Heart left ventricle (tissue), 16 donors: ENCODE measurements at regions not wholly inside any gene's neighbourhood (a gene's known extent, or its start where the extent isn't known, plus 50 kb on each side); places are given as distances from the start of the nearest gene placed in this dataset.
"Not testable (repeated sequence)": the region's sequence is repeated elsewhere in the genome, so short reads cannot be mapped to it uniquely, and the experiment has no call there.

Experiments
- ATAC-seq, 4 donors: fragments of 200-7000 bp; cut with Tn5 transposase; one replicate each; pipeline ENCODE4 v1.9.1; 2020 to 2022; ENCODE audit warnings: moderate library complexity in 4 of 4, mild to moderate bottlenecking in 3 of 4, moderate number of reproducible peaks in 1 of 4
- DNase-seq, 5 donors: peaks; one replicate each; pipeline ENCODE4 v3.0.0-alpha.2; 2020
- H3K27ac ChIP-seq, 12 donors: fragments of 200-600 bp; sonication (generic) in 4 of 12; one replicate each; pipeline versions ENCODE4 v1.5.0 to v1.8.0; 2016 to 2022; ENCODE audit warnings: mild to moderate bottlenecking in 2 of 12
- H3K27me3 ChIP-seq, 9 donors: fragments of 200-600 bp; sonication (generic) in 2 of 9; one replicate each; pipeline versions ENCODE4 v1.5.1 to v1.8.0; 2016 to 2022; ENCODE audit warnings: mild to moderate bottlenecking in 3 of 9
- H3K36me3 ChIP-seq, 9 donors: fragments of 200-600 bp; sonication (generic) in 2 of 9; one replicate each; pipeline versions ENCODE4 v1.5.0 to v1.8.0; 2018 to 2022; ENCODE audit warnings: mild to moderate bottlenecking in 2 of 9
- H3K4me1 ChIP-seq, 12 donors: fragments of 200-600 bp; sonication (generic) in 4 of 12; one replicate each; pipeline versions ENCODE4 v1.5.0 to v1.8.0; 2016 to 2022; ENCODE audit warnings: mild to moderate bottlenecking in 3 of 12
- H3K4me3 ChIP-seq, 12 donors: fragments of 200-600 bp; sonication (generic) in 4 of 12; one replicate each; pipeline versions ENCODE4 v1.5.0 to v1.8.0; 2017 to 2022; ENCODE audit warnings: mild to moderate bottlenecking in 9 of 12, moderate library complexity in 4 of 12
- H3K9me3 ChIP-seq, 12 donors: fragments of 200-600 bp; sonication (generic) in 4 of 12; one replicate each; pipeline versions ENCODE4 v1.5.0 to v1.8.0; 2016 to 2022; ENCODE audit warnings: mild to moderate bottlenecking in 1 of 12
- POLR2A ChIP-seq, 2 donors: fragments of 450-650 bp; IDR thresholded peaks; one replicate each; pipeline ENCODE4 v1.6.1; 2017; ENCODE audit warnings: antibody characterized with exemption in 2 of 2, mild to moderate bottlenecking in 2 of 2, moderate library complexity in 2 of 2
- WGBS, 4 donors: extraction: QIAGEN DNeasy Blood & Tissue Kit in 2 of 4; methylation state at CpG; one replicate each; pipeline versions ENCODE4 v1.1.5 to v1.1.7; 2013 to 2018; 5-methylcytosine and 5-hydroxymethylcytosine counted together
- intact Hi-C, 10 donors: fragments of 100-400 bp; cut with DNase I; formaldehyde crosslinking; loops; one replicate each; pipeline versions ENCODE4 v1.11.1 to v1.14.2; 2022
- TF ChIP-seq, protein P1 (sequence below), 12 donors: fragments of 200-600 bp; sonication (generic) in 4 of 12; IDR thresholded peaks; one replicate each; pipeline versions ENCODE4 v1.5.0 to v1.8.0; 2018 to 2022; ENCODE audit warnings: antibody characterized with exemption in 12 of 12, mild to moderate bottlenecking in 5 of 12
- donor health status: ischemic (EF 13 %, LVEDD 7.1; RV severe dilation, severe dysfunction).
- donor health status: healthy with polysubstance abuse.
- donor health status: DM: no; HTN: yes; CAD: no.
- donor health status: DM: no; HTN: no; CAD: no.
- donor health status: ischemic (EF 25% LVEDD 6.9; RV normal size, moderate dysfunction).
- donor health status: ischemic (EF 25% LVEDD 5.7; RV mildly dilated, moderate dysfunction).
- donor health status: healthy.
- donor health status: DM: yes; HTN: yes; CAD: no.
- donor health status: ischemic (EF 35%, LVEDD 5.7; RV mildly dilated, moderate dysfunction).
- donor health status: nonischemic (EF 11% LVEDD 7.7; RV severe dilation, severe dysfunction).
- donor health status: DM: yes; HTN: yes; CAD: no.
- donor health status: PGD.
- donor health status: ischemic (EF 29% LVEDD 5.4; RV normal size, mild dysfunction).
- donor health status: nonischemic (EF 23%, LVEDD 6.1; RV moderate dilation, normal function).

DNA sequence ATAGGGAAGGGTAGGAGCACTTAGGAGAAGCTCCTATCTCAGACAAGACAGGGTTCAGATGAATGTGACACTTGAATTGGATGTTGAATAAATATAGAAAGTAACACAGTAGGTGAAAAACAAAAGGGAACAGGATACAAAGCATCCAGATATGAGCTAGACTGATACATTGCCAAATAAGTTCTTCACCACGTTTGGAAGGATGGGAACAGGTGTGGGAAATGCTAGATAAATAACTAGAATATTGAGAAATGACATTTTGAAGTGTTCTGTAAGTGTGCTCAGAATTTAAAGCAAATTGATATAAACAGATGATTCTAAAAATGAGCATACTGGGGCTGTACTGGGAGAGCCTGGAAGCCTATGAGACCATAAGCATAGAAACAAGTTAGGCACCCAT, 340.1 kb upstream of the PRR16 start:
- ATAC-seq (no peak), DNase-seq (no peak)
- peaks cover 0 to 4% (median 0%) of the 10 kb centered on the region in 12 donors for H3K9me3 ChIP-seq
- 15 to 25% (median 22%) methylated on average over 1 of the region's 1 CpG for WGBS, 4 donors
- H3K4me1 ChIP-seq, result peaks cover 0 to 8% (median 0%) of the 10 kb centered on the region in 12 donors
- no peaks in the 10 kb centered on the region for H3K27me3 ChIP-seq
- intact Hi-C loops, result no loop called here
- H3K36me3 ChIP-seq, result no peaks in the 10 kb centered on the region
- peak overlapping the region in 1 of 12 donors; percentile 21 for H3K27ac ChIP-seq
- TF ChIP-seq, protein P1, sequence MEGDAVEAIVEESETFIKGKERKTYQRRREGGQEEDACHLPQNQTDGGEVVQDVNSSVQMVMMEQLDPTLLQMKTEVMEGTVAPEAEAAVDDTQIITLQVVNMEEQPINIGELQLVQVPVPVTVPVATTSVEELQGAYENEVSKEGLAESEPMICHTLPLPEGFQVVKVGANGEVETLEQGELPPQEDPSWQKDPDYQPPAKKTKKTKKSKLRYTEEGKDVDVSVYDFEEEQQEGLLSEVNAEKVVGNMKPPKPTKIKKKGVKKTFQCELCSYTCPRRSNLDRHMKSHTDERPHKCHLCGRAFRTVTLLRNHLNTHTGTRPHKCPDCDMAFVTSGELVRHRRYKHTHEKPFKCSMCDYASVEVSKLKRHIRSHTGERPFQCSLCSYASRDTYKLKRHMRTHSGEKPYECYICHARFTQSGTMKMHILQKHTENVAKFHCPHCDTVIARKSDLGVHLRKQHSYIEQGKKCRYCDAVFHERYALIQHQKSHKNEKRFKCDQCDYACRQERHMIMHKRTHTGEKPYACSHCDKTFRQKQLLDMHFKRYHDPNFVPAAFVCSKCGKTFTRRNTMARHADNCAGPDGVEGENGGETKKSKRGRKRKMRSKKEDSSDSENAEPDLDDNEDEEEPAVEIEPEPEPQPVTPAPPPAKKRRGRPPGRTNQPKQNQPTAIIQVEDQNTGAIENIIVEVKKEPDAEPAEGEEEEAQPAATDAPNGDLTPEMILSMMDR (IDR thresholded peaks at IDR 0.05), result no peak
- TF ChIP-seq POLR2A (IDR thresholded peaks at IDR 0.05), result no peak
- H3K4me3 ChIP-seq, result no peak overlapping the region

GRCh38 chr5:120124961-120125360, 339.1 kb upstream of the PRR16 start:
- DNase-seq (no peak), ATAC-seq (peak in 3 of 4 donors; percentile 29 to 58 (median 42))
- TF ChIP-seq, protein P1 (IDR thresholded peaks at IDR 0.05), result no peak
- TF ChIP-seq POLR2A (IDR thresholded peaks at IDR 0.05), result no peak
- H3K4me3 ChIP-seq, result no peak overlapping the region
- intact Hi-C loops, result no loop called here
- H3K27ac ChIP-seq, result peak overlapping the region in 5 of 12 donors; percentile 10 to 21 (median 16)
- no peaks in the 10 kb centered on the region for H3K36me3 ChIP-seq
- 46 to 58% (median 52%) methylated on average over 2 of the region's 2 CpGs for WGBS, 4 donors
- no peaks in the 10 kb centered on the region for H3K27me3 ChIP-seq
- peaks cover 0 to 8% (median 0%) of the 10 kb centered on the region in 12 donors for H3K4me1 ChIP-seq
- H3K9me3 ChIP-seq, result peaks cover 0 to 4% (median 0%) of the 10 kb centered on the region in 12 donors

DNA sequence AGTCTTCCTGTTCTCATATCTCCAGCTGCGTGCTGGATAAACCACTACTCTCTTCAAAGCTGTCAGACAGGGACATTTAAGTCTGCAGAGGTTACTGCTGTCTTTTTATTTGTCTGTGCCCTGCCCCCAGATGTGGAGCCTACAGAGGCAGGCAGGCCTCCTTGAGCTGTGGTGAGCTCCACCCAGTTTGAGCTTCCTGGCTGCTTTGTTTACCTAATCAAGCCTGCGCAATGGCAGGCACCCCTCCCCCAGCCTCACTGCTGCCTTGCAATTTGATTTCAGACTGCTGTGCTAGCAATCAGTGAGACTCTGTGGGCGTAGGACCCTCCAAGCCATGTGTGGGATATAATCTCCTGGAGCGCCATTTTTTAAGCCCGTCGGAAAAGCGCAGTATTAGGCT, 331.8 kb upstream of the PRR16 start:
- not testable (repeated sequence) for DNase-seq, H3K9me3 ChIP-seq, H3K36me3 ChIP-seq, H3K4me3 ChIP-seq, ATAC-seq, H3K4me1 ChIP-seq, H3K27me3 ChIP-seq, H3K27ac ChIP-seq
- 78 to 93% (median 84%) methylated on average over 7 of the region's 7 CpGs for WGBS, 4 donors
- intact Hi-C loops, result loop anchor here in 1 of 10 donors (10.0 kb wide), 1 partner anchor 78 kb away; no protein-coding TSS in a partner anchor

- Histone ChIP-seq H3K4me1 (peaks cover 0 to 25% (median 0%) of the 10 kb centered on the region in 12 donors), H3K27ac (no peak overlapping the region), H3K27me3 (no peaks in the 10 kb centered on the region), H3K36me3 (no peaks in the 10 kb centered on the region), H3K9me3 (no peaks in the 10 kb centered on the region), H3K4me3 (no peak overlapping the region)
- ATAC-seq (no peak), DNase-seq (no peak)
- intact Hi-C loops, result loop anchor here in 1 of 10 donors (10.0 kb wide), 1 partner anchor 80 kb away; no protein-coding TSS in a partner anchor
- no peak for TF ChIP-seq POLR2A (IDR thresholded peaks at IDR 0.05)
- TF ChIP-seq, protein P1 (IDR thresholded peaks at IDR 0.05), result no peak
Observed at GRCh38 chr5:120134944-120135343, 329.2 kb upstream of the PRR16 start.

DNA sequence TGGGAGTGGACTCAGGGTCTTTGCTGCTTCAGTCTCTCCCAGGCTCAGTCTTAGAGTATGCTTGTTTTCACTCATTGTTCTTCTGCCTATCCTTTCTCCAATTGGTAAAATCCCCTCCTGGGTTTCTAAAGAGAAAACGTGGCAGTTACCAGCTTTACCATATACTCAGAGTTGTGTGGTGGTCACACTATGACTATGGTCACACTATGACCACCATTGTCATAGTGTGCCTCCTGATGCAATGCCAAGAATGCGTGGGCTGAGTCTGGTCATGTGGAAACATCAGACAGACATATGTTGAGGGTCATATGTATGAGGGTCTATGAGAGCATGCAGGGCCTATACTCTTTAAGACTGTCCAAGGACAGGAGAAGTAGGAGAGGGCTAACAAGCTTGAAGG, 326.5 kb upstream of the PRR16 start:
- ATAC-seq, result no peak
- DNase-seq, result no peak
- TF ChIP-seq, protein P1 (IDR thresholded peaks at IDR 0.05), result no peak
- TF ChIP-seq POLR2A (IDR thresholded peaks at IDR 0.05), result no peak
- no peaks in the 10 kb centered on the region for H3K36me3 ChIP-seq
- H3K27me3 ChIP-seq, result no peaks in the 10 kb centered on the region
- peak overlapping the region in 1 of 12 donors; percentile 85 for H3K27ac ChIP-seq
- no peak overlapping the region for H3K4me3 ChIP-seq
- 63 to 82% (median 71%) methylated on average over 2 of the region's 2 CpGs for WGBS, 4 donors
- no peaks in the 10 kb centered on the region for H3K9me3 ChIP-seq
- H3K4me1 ChIP-seq, result peaks cover 0 to 34% (median 0%) of the 10 kb centered on the region in 12 donors
- intact Hi-C loops, result loop anchor here in 1 of 10 donors (10.0 kb wide), 1 partner anchor 83 kb away; no protein-coding TSS in a partner anchor
